Vagina (tissue), 2 donors: ENCODE measurements at regions not wholly inside any gene's neighbourhood (a gene's known extent, or its start where the extent isn't known, plus 50 kb on each side); places are given as distances from the start of the nearest gene placed in this dataset.

Experiments
- DNase-seq, 2 donors: peaks; one replicate each; pipeline ENCODE4 v3.0.0-alpha.2; 2017; ENCODE audit errors: extremely low spot score in 2 of 2
- H3K27ac ChIP-seq: fragments of 200-600 bp; sonication (generic); one replicate; pipeline ENCODE4 v1.5.1; 2019
- H3K27me3 ChIP-seq: fragments of 200-600 bp; sonication (generic); one replicate; pipeline ENCODE4 v1.5.1; 2019
- H3K36me3 ChIP-seq, 2 donors: fragments of 200-600 bp; sonication (generic); one replicate each; pipeline ENCODE4 v1.5.1; 2017 to 2019
- H3K4me1 ChIP-seq: fragments of 200-600 bp; sonication (generic); one replicate; pipeline ENCODE4 v1.5.1; 2019
- H3K4me3 ChIP-seq, 2 donors: fragments of 200-600 bp; sonication (generic); 1 replicate in 1 of 2; 2 replicates in 1 of 2; pipeline ENCODE4 v1.5.1; 2016 to 2019
- H3K9me3 ChIP-seq: fragments of 200-600 bp; sonication (generic); one replicate; pipeline ENCODE4 v1.5.1; 2019
- CTCF ChIP-seq, 3 experiments: fragments of 450-650 bp in 2 of 3; fragments of 200-600 bp in 1 of 3; sonication (generic) in 1 of 3; IDR thresholded peaks; one replicate each; pipeline ENCODE4 v1.5.1; 2017 to 2019; ENCODE audit warnings: antibody characterized with exemption in 3 of 3, mild to moderate bottlenecking in 2 of 3, moderate library complexity in 2 of 3
- POLR2A ChIP-seq, 2 donors: fragments of 450-650 bp; IDR thresholded peaks; one replicate each; pipeline ENCODE4 v1.6.1; 2017; ENCODE audit warnings: antibody characterized with exemption in 2 of 2, mild to moderate bottlenecking in 2 of 2, moderate library complexity in 2 of 2
- POLR2AphosphoS5 ChIP-seq, 2 donors: sonication (generic); formaldehyde crosslinking; IDR thresholded peaks; one replicate each; pipeline ENCODE4 v1.9.0; 2017; ENCODE audit warnings: antibody characterized with exemption in 2 of 2, mild to moderate bottlenecking in 2 of 2, low read depth in 1 of 2; ENCODE audit not compliant: insufficient read depth in 1 of 2
- intact Hi-C: fragments of 100-400 bp; cut with DNase I; formaldehyde crosslinking; loops from one replicate; pipeline ENCODE4 v1.15.1; 2023

DNA sequence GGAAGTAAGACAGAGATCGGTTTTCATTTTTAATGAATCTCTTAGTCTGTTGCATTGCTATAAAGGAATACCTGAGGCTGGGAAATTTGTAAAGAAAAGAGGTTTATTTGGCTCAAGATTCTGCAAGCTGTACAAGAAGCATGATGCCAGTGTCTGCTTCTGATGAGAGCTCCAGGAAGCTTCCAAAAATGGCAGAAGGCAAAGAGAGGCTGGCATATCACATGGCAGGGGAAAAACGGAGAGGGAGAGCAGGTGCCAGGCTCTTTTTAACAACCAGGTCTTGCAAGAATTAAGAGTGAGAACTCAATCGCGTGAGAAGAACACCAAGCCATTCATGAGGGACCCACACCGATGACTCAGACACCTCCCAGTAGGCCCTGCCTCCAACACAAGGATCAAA, 125.0 kb upstream of the THSD7A start:
- no peak overlapping the region for H3K4me3 ChIP-seq
- no peak overlapping the region for H3K27ac ChIP-seq
- no peaks in the 10 kb centered on the region for H3K9me3 ChIP-seq
- no peaks in the 10 kb centered on the region for H3K4me1 ChIP-seq
- no peak for TF ChIP-seq CTCF (IDR thresholded peaks at IDR 0.05)
- no peak for TF ChIP-seq POLR2AphosphoS5 (IDR thresholded peaks at IDR 0.05; ENCODE audit: insufficient read depth in 1 of 2, low read depth in 1 of 2)
- no peak for TF ChIP-seq POLR2A (IDR thresholded peaks at IDR 0.05)
- DNase-seq: no peak
- H3K36me3 ChIP-seq: no peaks in the 10 kb centered on the region
- intact Hi-C loops: no loop called here
- H3K27me3 ChIP-seq: no peaks in the 10 kb centered on the region

DNA sequence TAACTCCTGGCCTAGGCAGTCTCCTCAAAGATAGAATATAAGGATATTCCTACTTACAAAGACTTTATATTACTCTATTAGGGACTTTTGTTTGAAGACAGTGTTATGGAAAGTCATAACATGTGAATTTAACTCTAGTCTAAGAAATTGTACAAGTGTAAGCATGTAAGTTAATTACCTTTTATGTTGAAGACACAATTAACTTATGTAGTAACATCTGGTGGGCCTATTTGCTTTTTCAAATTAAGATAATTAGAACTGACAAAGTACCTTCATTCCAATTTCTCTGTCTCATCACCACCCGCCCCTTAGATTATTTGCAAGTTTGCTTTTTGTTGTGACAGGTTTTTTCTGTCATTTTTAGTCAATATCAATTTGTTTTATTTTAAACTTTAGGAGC, 126.0 kb upstream of the THSD7A start:
- Histone ChIP-seq H3K4me3 (no peak overlapping the region), H3K9me3 (no peaks in the 10 kb centered on the region), H3K27ac (no peak overlapping the region), H3K36me3 (no peaks in the 10 kb centered on the region), H3K4me1 (no peaks in the 10 kb centered on the region), H3K27me3 (no peaks in the 10 kb centered on the region)
- intact Hi-C loops: no loop called here
- no peak for TF ChIP-seq CTCF (IDR thresholded peaks at IDR 0.05)
- no peak for TF ChIP-seq POLR2A (IDR thresholded peaks at IDR 0.05)
- no peak for TF ChIP-seq POLR2AphosphoS5 (IDR thresholded peaks at IDR 0.05; ENCODE audit: insufficient read depth in 1 of 2, low read depth in 1 of 2)
- DNase-seq: no peak

DNA sequence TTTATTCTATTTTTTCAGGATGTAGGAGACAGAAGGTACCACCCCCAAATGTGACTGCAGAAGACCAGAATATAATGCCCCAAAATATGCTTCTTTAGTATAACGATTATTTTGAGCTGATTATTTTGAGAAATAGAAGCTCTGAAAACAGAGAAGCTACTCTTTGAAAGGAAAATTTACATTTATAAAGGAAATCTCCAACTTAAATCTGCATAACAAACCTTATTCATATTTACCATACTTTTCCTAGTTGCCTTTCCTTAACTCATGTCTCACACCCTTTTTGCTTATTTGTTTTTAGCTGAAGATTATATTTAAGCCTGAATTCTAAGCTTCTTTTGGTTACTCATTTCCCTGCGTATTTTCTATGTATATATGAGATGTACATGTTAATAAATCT, 127.1 kb upstream of the THSD7A start:
- no peak for DNase-seq
- TF ChIP-seq POLR2A (IDR thresholded peaks at IDR 0.05) (no peak), CTCF (IDR thresholded peaks at IDR 0.05) (no peak), POLR2AphosphoS5 (IDR thresholded peaks at IDR 0.05; ENCODE audit: insufficient read depth in 1 of 2, low read depth in 1 of 2) (no peak)
- H3K9me3 ChIP-seq: no peaks in the 10 kb centered on the region

GRCh38 chr7:11960621-11961020, 128.6 kb upstream of the THSD7A start:
- TF ChIP-seq CTCF (IDR thresholded peaks at IDR 0.05) (no peak), POLR2A (IDR thresholded peaks at IDR 0.05) (no peak), POLR2AphosphoS5 (IDR thresholded peaks at IDR 0.05; ENCODE audit: insufficient read depth in 1 of 2, low read depth in 1 of 2) (no peak)
- no peaks in the 10 kb centered on the region for H3K36me3 ChIP-seq
- no peak overlapping the region for H3K4me3 ChIP-seq
- DNase-seq: no peak
- intact Hi-C loops: no loop called here
- H3K4me1 ChIP-seq: no peaks in the 10 kb centered on the region
- no peak overlapping the region for H3K27ac ChIP-seq
- H3K9me3 ChIP-seq: no peaks in the 10 kb centered on the region
- H3K27me3 ChIP-seq: no peaks in the 10 kb centered on the region

More for the DNA sequence above, 127.1 kb upstream of the THSD7A start:
- Histone ChIP-seq H3K27ac (no peak overlapping the region), H3K27me3 (no peaks in the 10 kb centered on the region), H3K36me3 (no peaks in the 10 kb centered on the region), H3K4me3 (no peak overlapping the region), H3K4me1 (no peaks in the 10 kb centered on the region)
- intact Hi-C loops: no loop called here

DNA sequence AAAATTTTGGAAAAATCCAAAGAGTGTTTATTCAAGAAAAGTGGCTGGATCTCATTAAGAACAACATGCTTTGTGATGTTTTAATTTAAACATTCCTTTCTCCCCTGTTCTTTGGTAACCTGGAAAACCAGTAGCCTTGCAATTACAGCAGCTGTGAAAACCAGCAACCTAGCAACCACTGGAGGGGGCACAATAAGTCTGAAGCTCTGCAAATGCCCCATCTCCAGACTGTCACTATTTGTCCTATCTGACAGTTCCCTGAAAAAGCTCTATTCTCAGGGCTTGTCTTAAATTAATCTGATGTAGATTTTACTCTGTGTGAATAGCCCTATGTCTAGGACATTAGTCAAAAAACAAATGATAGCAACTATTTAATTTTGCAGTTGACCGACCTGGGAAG, 137.6 kb upstream of the THSD7A start:
- H3K36me3 ChIP-seq: no peaks in the 10 kb centered on the region
- H3K9me3 ChIP-seq: no peaks in the 10 kb centered on the region
- H3K4me1 ChIP-seq: no peaks in the 10 kb centered on the region
- no peaks in the 10 kb centered on the region for H3K27me3 ChIP-seq
- DNase-seq: no peak
- no peak for TF ChIP-seq CTCF (IDR thresholded peaks at IDR 0.05)
- no peak for TF ChIP-seq POLR2AphosphoS5 (IDR thresholded peaks at IDR 0.05; ENCODE audit: insufficient read depth in 1 of 2, low read depth in 1 of 2)
- TF ChIP-seq POLR2A (IDR thresholded peaks at IDR 0.05): no peak
- no peak overlapping the region for H3K27ac ChIP-seq
- no peak overlapping the region for H3K4me3 ChIP-seq
- intact Hi-C loops: no loop called here
